Hepatocyte (in vitro differentiated cells): ENCODE measurements at regions not wholly inside any gene's neighbourhood (a gene's known extent, or its start where the extent isn't known, plus 50 kb on each side); places are given as distances from the start of the nearest gene placed in this dataset.

Experiments used
- DNase-seq: peaks from one replicate; pipeline ENCODE4 v3.0.0-alpha.2; 2016; ENCODE audit warnings: low spot score
- H2AFZ ChIP-seq: fragments of 200-600 bp; sonication (generic); 2 replicates; pipeline ENCODE4 v1.6.0; 2016; ENCODE audit warnings: antibody characterized with exemption, mild to moderate bottlenecking
- H3K27ac ChIP-seq: fragments of 200-600 bp; sonication (generic); 2 replicates; pipeline ENCODE4 v1.5.1; 2016; ENCODE audit warnings: mild to moderate bottlenecking
- H3K27me3 ChIP-seq: fragments of 200-600 bp; sonication (generic); 2 replicates; pipeline ENCODE4 v1.6.1; 2016
- H3K36me3 ChIP-seq: fragments of 200-600 bp; sonication (generic); replicated peaks from 2 replicates; pipeline ENCODE4 v1.5.1; 2016; ENCODE audit warnings: low read depth; ENCODE audit not compliant: insufficient read depth
- H3K4me1 ChIP-seq: fragments of 200-600 bp; sonication (generic); 2 replicates; pipeline ENCODE4 v1.5.1; 2016; ENCODE audit warnings: mild to moderate bottlenecking, moderate library complexity; ENCODE audit not compliant: insufficient read depth
- H3K4me2 ChIP-seq: fragments of 200-600 bp; sonication (generic); 2 replicates; pipeline ENCODE4 v1.6.0; 2016
- H3K4me3 ChIP-seq: fragments of 200-600 bp; sonication (generic); 2 replicates; pipeline ENCODE4 v1.5.1; 2016; ENCODE audit warnings: mild to moderate bottlenecking
- H3K79me2 ChIP-seq: fragments of 200-600 bp; sonication (generic); 2 replicates; pipeline ENCODE4 v1.6.0; 2017; ENCODE audit warnings: mild to moderate bottlenecking
- H3K9me2 ChIP-seq: fragments of 200-600 bp; sonication (generic); replicated peaks from 2 replicates; pipeline ENCODE4 v1.6.0; 2017; ENCODE audit warnings: mild to moderate bottlenecking; ENCODE audit not compliant: insufficient read depth
- H3K9me3 ChIP-seq: fragments of 200-600 bp; sonication (generic); 2 replicates; pipeline ENCODE4 v1.5.1; 2016; ENCODE audit warnings: low read depth, mild to moderate bottlenecking
- H4K20me1 ChIP-seq: fragments of 200-600 bp; sonication (generic); 2 replicates; pipeline ENCODE4 v1.6.0; 2016; ENCODE audit warnings: mild to moderate bottlenecking; ENCODE audit not compliant: insufficient read depth, poor library complexity, severe bottlenecking
- EZH2 ChIP-seq: fragments of 200-600 bp; sonication (generic); IDR thresholded peaks from 2 replicates; pipeline ENCODE4 v1.6.1; 2016; ENCODE audit warnings: antibody characterized with exemption, mild to moderate bottlenecking, borderline replicate concordance
- EZH2phosphoT487 ChIP-seq: fragments of 200-600 bp; sonication (generic); IDR thresholded peaks from one replicate; pipeline ENCODE4 v1.6.1; 2018; ENCODE audit warnings: antibody characterized with exemption, mild to moderate bottlenecking, low read depth, moderate library complexity; ENCODE audit not compliant: unreplicated experiment, severe bottlenecking
- WGBS: methylation state at CpG from one replicate; pipeline ENCODE4 v1.1.6; 2016; ENCODE audit warnings: low lambda C conversion rate; ENCODE audit errors: missing lambda C conversion rate; 5-methylcytosine and 5-hydroxymethylcytosine counted together
- TF ChIP-seq, protein P1 (sequence below): fragments of 200-600 bp; sonication (generic); IDR thresholded peaks from 2 replicates; pipeline ENCODE4 v1.5.1; 2016; ENCODE audit warnings: antibody characterized with exemption, mild to moderate bottlenecking; ENCODE audit not compliant: poor library complexity

DNA sequence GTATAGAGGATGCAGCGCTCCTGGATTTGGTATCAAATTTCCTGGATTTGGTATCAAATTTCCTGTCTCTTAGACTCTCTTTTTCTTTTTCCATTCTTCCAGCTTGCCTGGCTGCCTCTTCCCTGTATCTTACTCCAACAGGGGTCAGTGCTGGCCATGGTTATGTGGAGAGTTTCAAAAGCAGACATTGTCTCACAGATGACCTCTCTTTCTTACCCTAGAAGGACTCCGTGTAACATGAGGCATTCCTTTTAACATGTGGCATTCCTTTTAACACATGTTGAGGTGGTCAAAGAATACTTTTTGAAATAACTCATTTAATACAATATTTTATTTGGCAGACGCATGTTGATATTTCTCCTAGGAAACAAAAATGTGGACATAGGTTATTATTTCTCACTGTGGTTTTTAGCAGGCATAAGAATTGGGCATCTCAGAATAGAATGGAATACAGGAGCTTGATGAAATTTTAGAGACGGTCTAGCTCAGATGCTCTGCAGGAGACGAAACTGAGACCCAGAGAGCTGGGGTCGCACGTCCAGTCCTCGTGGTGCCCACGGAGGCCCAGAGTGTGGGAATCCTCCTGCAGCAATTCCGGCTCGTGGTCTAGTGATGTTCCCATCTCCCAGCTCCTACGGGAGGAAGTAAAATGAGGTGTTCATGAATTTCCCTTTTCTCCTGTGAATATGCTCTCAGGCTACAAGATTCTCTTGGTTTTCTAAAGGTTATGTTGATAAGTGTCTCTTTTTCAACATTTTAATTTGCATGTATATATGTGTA, 59.6 kb upstream of the PITRM1 start:
- TF ChIP-seq, protein P1, sequence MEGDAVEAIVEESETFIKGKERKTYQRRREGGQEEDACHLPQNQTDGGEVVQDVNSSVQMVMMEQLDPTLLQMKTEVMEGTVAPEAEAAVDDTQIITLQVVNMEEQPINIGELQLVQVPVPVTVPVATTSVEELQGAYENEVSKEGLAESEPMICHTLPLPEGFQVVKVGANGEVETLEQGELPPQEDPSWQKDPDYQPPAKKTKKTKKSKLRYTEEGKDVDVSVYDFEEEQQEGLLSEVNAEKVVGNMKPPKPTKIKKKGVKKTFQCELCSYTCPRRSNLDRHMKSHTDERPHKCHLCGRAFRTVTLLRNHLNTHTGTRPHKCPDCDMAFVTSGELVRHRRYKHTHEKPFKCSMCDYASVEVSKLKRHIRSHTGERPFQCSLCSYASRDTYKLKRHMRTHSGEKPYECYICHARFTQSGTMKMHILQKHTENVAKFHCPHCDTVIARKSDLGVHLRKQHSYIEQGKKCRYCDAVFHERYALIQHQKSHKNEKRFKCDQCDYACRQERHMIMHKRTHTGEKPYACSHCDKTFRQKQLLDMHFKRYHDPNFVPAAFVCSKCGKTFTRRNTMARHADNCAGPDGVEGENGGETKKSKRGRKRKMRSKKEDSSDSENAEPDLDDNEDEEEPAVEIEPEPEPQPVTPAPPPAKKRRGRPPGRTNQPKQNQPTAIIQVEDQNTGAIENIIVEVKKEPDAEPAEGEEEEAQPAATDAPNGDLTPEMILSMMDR: no peak
- Histone ChIP-seq H4K20me1 (no peaks in the 10 kb centered on the region), H3K79me2 (no peaks in the 10 kb centered on the region), H2AFZ (no peak overlapping the region), H3K36me3 (no peaks in the 10 kb centered on the region), H3K4me3 (no peak overlapping the region), H3K27ac (no peak overlapping the region), H3K4me2 (no peak overlapping the region), H3K27me3 (no peaks in the 10 kb centered on the region), H3K9me2 (no peaks in the 10 kb centered on the region), H3K9me3 (no peaks in the 10 kb centered on the region), H3K4me1 (peaks cover 11% of the 10 kb centered on the region)
- 93% methylated on average over 12 of the region's 12 CpGs for WGBS
- DNase-seq: no peak

DNA sequence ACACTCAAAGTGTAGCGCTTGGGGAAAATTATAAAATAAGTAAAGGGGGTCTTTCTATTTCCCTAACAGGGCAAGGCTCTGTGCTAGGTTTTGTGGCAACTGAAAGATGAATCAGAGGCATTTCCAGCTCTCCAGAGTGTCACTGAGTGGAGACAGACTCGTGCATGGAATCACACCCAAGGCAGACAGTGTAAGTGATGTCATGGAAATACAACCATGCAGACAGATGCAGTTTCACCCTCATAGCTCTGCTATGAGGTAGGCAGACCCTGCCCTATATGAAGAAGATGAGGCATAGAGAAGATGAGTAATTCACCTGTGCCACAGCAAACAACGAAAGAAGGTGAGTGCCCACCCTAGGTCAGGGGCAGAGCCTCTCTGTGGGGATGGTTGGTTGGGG, 57.2 kb upstream of the PITRM1 start:
- peaks cover 14% of the 10 kb centered on the region for H3K4me1 ChIP-seq
- TF ChIP-seq, protein P1: no peak
- no peaks in the 10 kb centered on the region for H3K27me3 ChIP-seq
- H2AFZ ChIP-seq: no peak overlapping the region
- no peaks in the 10 kb centered on the region for H3K9me2 ChIP-seq
- no peak for DNase-seq
- no peak overlapping the region for H3K27ac ChIP-seq
- H3K9me3 ChIP-seq: no peaks in the 10 kb centered on the region
- no peaks in the 10 kb centered on the region for H4K20me1 ChIP-seq
- no peak overlapping the region for H3K4me2 ChIP-seq
- H3K4me3 ChIP-seq: no peak overlapping the region
- H3K36me3 ChIP-seq: no peaks in the 10 kb centered on the region
- 79% methylated on average over 3 of the region's 3 CpGs for WGBS
- no peaks in the 10 kb centered on the region for H3K79me2 ChIP-seq

DNA sequence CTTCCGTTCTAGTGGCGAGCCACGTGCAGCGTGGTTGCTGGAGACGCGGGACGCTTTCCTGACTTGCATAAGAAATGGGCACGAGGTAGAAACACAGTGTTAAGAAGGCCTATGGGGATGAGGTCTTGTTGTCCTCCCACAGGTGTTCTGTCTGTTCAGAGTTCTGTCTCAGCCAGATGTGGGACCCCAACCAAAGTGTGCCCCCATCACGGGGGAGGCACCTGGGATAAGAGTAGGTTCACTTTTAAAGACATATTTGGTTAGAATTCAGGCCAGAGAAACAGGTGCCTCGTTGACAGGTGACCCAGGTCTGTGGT, 56.0 kb upstream of the PITRM1 start:
- H4K20me1 ChIP-seq: no peaks in the 10 kb centered on the region
- no peaks in the 10 kb centered on the region for H3K36me3 ChIP-seq
- no peak overlapping the region for H3K4me2 ChIP-seq
- H3K4me1 ChIP-seq: peaks cover 14% of the 10 kb centered on the region
- H3K4me3 ChIP-seq: no peak overlapping the region
- no peaks in the 10 kb centered on the region for H3K9me3 ChIP-seq
- no peaks in the 10 kb centered on the region for H3K79me2 ChIP-seq
- no peaks in the 10 kb centered on the region for H3K27me3 ChIP-seq
- no peaks in the 10 kb centered on the region for H3K9me2 ChIP-seq
- TF ChIP-seq EZH2: no peak
- TF ChIP-seq, protein P1: no peak
- no peak for TF ChIP-seq EZH2phosphoT487
- H3K27ac ChIP-seq: no peak overlapping the region
- H2AFZ ChIP-seq: no peak overlapping the region
- no peak for DNase-seq
- 91% methylated on average over 10 of the region's 10 CpGs for WGBS
